ENCODE measurements at regions not wholly inside any gene's neighbourhood (a gene's known extent, or its start where the extent isn't known, plus 50 kb on each side); places are given as distances from the start of the nearest gene placed in this dataset.
"Not testable (repeated sequence)": the region's sequence is repeated elsewhere in the genome, so short reads cannot be mapped to it uniquely, and the experiment has no call there.

DNA sequence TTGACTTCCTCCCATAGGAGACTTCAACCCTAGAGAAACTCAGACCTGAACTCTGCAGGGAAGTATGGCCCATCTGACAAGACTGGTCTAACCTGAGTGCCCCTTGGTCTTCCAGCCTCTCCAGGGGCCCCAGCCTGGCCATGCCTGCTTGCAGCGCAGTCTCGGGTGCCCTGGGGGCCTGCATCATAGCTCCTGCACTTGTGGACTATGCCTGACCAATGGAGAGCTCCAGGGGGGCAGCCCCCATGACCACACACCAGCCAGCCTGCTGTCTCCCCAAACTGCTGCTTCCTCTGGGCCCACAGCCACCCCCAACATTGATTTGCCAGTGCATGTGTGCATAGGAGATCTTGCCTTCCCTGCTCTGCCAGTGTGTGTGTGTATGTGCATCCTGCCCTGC is 608.6 kb upstream of the MARCKS start:
- Mint-ChIP-seq H3K4me3 (no peak overlapping the region), H3K9me3 (no peaks in the 10 kb centered on the region), H3K36me3 (ENCODE audit: low read depth) (no peaks in the 10 kb centered on the region), H3K27ac (no peak overlapping the region), H3K27me3 (no peaks in the 10 kb centered on the region), H3K4me1 (no peaks in the 10 kb centered on the region)
- no peak for DNase-seq
- ChIA-PET CTCF (no interaction called here), POLR2A (no interaction called here)

DNA sequence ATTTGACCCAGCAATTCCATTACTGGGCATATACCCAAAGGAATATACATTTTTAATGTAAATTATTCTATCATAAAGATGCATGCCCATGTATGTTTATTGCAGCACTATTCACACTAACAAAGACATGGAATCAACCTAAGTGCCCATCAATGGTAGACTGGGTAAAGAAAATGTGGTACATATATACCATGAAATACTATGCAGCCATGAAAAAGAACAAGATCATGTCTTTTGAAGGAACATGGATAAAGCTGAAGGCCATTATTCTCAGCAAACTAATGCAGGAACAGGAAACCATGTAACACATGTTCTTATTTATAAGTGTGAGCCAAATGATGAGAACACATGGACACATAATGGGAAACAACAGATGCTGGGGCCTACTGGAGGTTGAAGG is 603.0 kb upstream of the MARCKS start:
- H3K9me3 Mint-ChIP-seq; H3K27ac Mint-ChIP-seq; H3K4me1 Mint-ChIP-seq; DNase-seq; POLR2A ChIA-PET; CTCF ChIA-PET; H3K27me3 Mint-ChIP-seq; H3K36me3 Mint-ChIP-seq (ENCODE audit: low read depth); H3K4me3 Mint-ChIP-seq: not testable (repeated sequence)

DNA sequence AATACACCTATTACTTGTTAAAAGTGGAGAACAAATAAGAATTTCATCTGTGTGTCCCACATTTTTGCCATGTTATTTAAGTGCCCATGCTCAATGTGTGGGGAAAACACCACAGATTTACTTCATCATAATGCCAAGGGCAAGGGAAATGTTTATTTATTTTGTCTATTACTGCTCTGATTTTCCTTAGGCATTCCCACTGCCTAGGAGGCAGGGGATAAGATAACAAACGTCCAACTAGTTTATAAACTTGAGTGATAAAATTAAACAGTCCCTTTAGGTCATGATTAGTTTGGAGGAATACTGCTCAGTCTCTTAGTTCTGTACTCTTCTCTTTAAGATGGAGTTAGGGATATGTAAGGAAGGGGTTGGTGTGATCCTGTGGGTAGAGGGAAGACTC is 598.4 kb upstream of the MARCKS start:
- Mint-ChIP-seq H3K27ac (no peak overlapping the region), H3K9me3 (peaks cover 10% of the 10 kb centered on the region), H3K4me3 (no peak overlapping the region), H3K36me3 (ENCODE audit: low read depth) (no peaks in the 10 kb centered on the region), H3K4me1 (no peaks in the 10 kb centered on the region), H3K27me3 (no peaks in the 10 kb centered on the region)
- ChIA-PET CTCF (no interaction called here), POLR2A (no interaction called here)
- DNase-seq: no peak

- peaks cover 24% of the 10 kb centered on the region for H3K9me3 Mint-ChIP-seq
- CTCF ChIA-PET: interaction anchor here (0.5 kb wide), 1 partner anchor 678 kb away, joined by 3 read pairs; no protein-coding TSS in a partner anchor
- H3K27ac Mint-ChIP-seq: no peak overlapping the region
- DNase-seq: no peak
- POLR2A ChIA-PET: no interaction called here
- H3K27me3 Mint-ChIP-seq: no peaks in the 10 kb centered on the region
- no peaks in the 10 kb centered on the region for H3K36me3 Mint-ChIP-seq (ENCODE audit: low read depth)
- no peak overlapping the region for H3K4me3 Mint-ChIP-seq
- H3K4me1 Mint-ChIP-seq: no peaks in the 10 kb centered on the region
These were observed 585.7 kb upstream of the MARCKS start for GRCh38 chr6:113271437-113271836.

- Mint-ChIP-seq H3K9me3 (no peaks in the 10 kb centered on the region), H3K27ac (no peak overlapping the region)
These were observed 580.5 kb upstream of the MARCKS start for GRCh38 chr6:113276601-113277000.

DNA sequence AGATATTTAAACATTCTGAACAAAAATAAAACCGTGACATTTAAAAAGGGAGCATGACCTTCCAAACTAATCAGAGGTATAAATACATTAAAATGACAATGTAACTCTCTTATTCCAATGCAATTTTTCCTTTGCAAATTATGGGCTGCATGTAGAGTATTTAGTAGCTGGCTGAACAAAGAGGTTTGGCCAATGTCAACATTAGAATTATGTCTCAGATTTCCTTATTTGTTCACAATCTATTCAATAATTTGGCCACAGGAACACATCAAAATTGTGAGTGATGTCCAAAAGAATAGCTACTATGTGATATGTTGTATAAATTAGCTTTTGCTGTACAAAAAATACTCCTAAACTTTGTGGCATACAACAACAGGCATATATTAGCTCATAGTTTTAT is 580.0 kb upstream of the MARCKS start:
- ChIA-PET CTCF (interaction anchor here (1.5 kb wide), 1 partner anchor 12 kb away, joined by 4 read pairs; no protein-coding TSS in a partner anchor), POLR2A (interaction anchor here (0.7 kb wide), 1 partner anchor 31 kb away, joined by 4 read pairs; no protein-coding TSS in a partner anchor)
- Mint-ChIP-seq H3K4me1 (no peaks in the 10 kb centered on the region), H3K27ac (no peak overlapping the region), H3K9me3 (no peaks in the 10 kb centered on the region), H3K4me3 (no peak overlapping the region), H3K27me3 (no peaks in the 10 kb centered on the region), H3K36me3 (ENCODE audit: low read depth) (no peaks in the 10 kb centered on the region)
- no peak for DNase-seq

More at GRCh38 chr6:113276601-113277000, 580.5 kb upstream of the MARCKS start:
- Mint-ChIP-seq H3K4me3 (no peak overlapping the region), H3K4me1 (no peaks in the 10 kb centered on the region), H3K36me3 (ENCODE audit: low read depth) (no peaks in the 10 kb centered on the region), H3K27me3 (no peaks in the 10 kb centered on the region)
- POLR2A ChIA-PET: interaction anchor here (0.7 kb wide), 1 partner anchor 31 kb away, joined by 4 read pairs; no protein-coding TSS in a partner anchor
- no peak for DNase-seq
- CTCF ChIA-PET: no interaction called here

- Mint-ChIP-seq H3K27ac (no peak overlapping the region), H3K9me3 (no peaks in the 10 kb centered on the region), H3K4me1 (no peaks in the 10 kb centered on the region), H3K4me3 (no peak overlapping the region), H3K27me3 (no peaks in the 10 kb centered on the region), H3K36me3 (ENCODE audit: low read depth) (no peaks in the 10 kb centered on the region)
- ChIA-PET CTCF (no interaction called here), POLR2A (no interaction called here)
- no peak for DNase-seq
These were observed 576.1 kb upstream of the MARCKS start for GRCh38 chr6:113281014-113281413.

DNA sequence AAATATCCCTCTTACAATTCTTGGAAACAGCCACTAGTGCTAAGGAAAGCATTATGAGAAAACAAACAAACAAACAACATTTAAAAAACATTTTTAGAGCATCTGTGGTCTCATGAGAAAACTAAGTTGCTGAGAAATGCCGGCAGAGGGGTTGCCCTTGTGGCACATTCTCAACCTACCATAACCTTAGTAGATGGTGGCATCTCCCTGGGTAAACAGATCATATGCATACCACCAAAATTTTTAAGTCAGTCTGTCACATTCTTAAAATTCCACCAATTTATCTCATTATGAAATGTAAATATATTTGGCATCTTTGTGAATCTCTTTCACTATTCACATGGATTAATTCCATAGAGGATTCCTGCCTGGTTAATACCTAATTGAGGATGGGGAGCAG is 575.7 kb upstream of the MARCKS start:
- Mint-ChIP-seq H3K4me1 (no peaks in the 10 kb centered on the region), H3K36me3 (ENCODE audit: low read depth) (no peaks in the 10 kb centered on the region), H3K4me3 (no peak overlapping the region), H3K9me3 (no peaks in the 10 kb centered on the region), H3K27me3 (no peaks in the 10 kb centered on the region), H3K27ac (no peak overlapping the region)
- ChIA-PET POLR2A (no interaction called here), CTCF (no interaction called here)
- no peak for DNase-seq

- Mint-ChIP-seq H3K4me3 (no peak overlapping the region), H3K27me3 (no peaks in the 10 kb centered on the region), H3K27ac (no peak overlapping the region), H3K9me3 (no peaks in the 10 kb centered on the region), H3K4me1 (no peaks in the 10 kb centered on the region), H3K36me3 (ENCODE audit: low read depth) (no peaks in the 10 kb centered on the region)
- DNase-seq: no peak
- CTCF ChIA-PET: no interaction called here
- POLR2A ChIA-PET: no interaction called here
These were observed 569.7 kb upstream of the MARCKS start for GRCh38 chr6:113287396-113287795.

GRCh38 chr6:113288409-113288808 is 568.7 kb upstream of the MARCKS start:
- H3K4me1 Mint-ChIP-seq: no peaks in the 10 kb centered on the region
- no peak overlapping the region for H3K4me3 Mint-ChIP-seq
- H3K27me3 Mint-ChIP-seq: no peaks in the 10 kb centered on the region
- ChIA-PET POLR2A (no interaction called here), CTCF (interaction anchor here (1.0 kb wide), 1 partner anchor 11 kb away, joined by 4 read pairs; no protein-coding TSS in a partner anchor)
- no peaks in the 10 kb centered on the region for H3K9me3 Mint-ChIP-seq
- no peaks in the 10 kb centered on the region for H3K36me3 Mint-ChIP-seq (ENCODE audit: low read depth)
- H3K27ac Mint-ChIP-seq: no peak overlapping the region
- no peak for DNase-seq

GRCh38 chr6:113289166-113289565 is 568.0 kb upstream of the MARCKS start:
- Mint-ChIP-seq H3K36me3 (ENCODE audit: low read depth) (no peaks in the 10 kb centered on the region), H3K27me3 (no peaks in the 10 kb centered on the region), H3K27ac (no peak overlapping the region), H3K4me3 (no peak overlapping the region), H3K9me3 (no peaks in the 10 kb centered on the region), H3K4me1 (no peaks in the 10 kb centered on the region)
- DNase-seq: no peak
- ChIA-PET CTCF (interaction anchor here (1.0 kb wide), 1 partner anchor 12 kb away, joined by 4 read pairs; no protein-coding TSS in a partner anchor), POLR2A (no interaction called here)

DNA sequence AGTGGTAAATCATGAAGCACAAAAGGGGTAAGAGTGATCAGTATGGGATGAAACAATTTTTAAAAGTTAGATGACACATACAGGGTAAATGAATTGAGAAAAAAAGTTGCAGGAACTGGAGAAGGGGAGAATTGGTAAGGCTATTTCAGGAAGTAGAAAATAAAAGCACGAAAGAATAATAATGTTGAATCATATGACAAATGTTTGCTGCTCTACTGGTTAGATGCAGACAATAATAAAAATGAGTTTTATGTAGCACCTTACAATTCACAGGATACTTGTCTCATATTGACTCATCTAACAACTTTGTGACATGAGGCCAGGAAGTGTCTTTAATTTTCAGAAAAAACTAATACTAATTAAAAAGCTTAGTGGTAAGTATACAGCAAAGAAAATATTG is 566.5 kb upstream of the MARCKS start:
- H3K4me1 Mint-ChIP-seq: no peaks in the 10 kb centered on the region
- H3K27me3 Mint-ChIP-seq: no peaks in the 10 kb centered on the region
- ChIA-PET POLR2A (no interaction called here), CTCF (no interaction called here)
- no peak overlapping the region for H3K4me3 Mint-ChIP-seq
- no peak for DNase-seq
- H3K9me3 Mint-ChIP-seq: no peaks in the 10 kb centered on the region
- H3K36me3 Mint-ChIP-seq (ENCODE audit: low read depth): no peaks in the 10 kb centered on the region
- H3K27ac Mint-ChIP-seq: no peak overlapping the region

DNA sequence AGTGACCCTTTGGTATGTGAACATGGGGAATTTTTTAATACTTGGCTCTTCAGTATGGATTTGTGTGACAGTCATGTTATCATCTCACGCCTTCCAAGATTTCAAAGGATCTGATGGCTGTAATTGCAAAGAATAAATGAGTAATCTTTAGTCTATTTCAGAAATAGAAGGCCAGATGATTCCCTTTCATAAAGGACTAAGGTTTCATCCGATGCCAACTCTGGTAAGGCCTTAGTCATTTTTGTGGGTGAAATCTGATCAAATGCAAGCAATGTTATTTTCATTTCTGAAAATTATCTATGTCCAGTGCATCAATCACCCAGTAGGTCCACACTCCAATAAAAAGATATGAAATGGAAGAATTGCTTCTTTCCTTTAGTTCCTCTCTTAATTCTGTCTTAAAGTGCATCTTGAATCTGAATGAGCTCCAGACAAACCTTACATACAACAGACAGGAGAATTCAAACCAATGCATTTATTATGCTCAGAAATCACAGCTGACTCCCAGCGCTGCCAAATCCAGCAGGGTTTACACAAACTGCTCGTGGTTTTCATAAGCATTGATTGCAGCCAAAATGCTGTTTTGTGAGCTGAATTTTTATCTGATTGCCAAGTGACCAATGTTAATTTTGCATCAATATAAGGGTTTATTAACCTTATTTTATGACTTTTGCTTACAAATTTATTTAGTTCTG is 565.2 kb upstream of the MARCKS start:
- Mint-ChIP-seq H3K27ac (no peak overlapping the region), H3K4me1 (no peaks in the 10 kb centered on the region), H3K9me3 (no peaks in the 10 kb centered on the region), H3K4me3 (no peak overlapping the region), H3K27me3 (no peaks in the 10 kb centered on the region), H3K36me3 (ENCODE audit: low read depth) (no peaks in the 10 kb centered on the region)
- CTCF ChIA-PET: no interaction called here
- POLR2A ChIA-PET: no interaction called here
- no peak for DNase-seq
